CD14-positive monocyte (primary cell): ENCODE measurements at regions not wholly inside any gene's neighbourhood (a gene's known extent, or its start where the extent isn't known, plus 50 kb on each side); places are given as distances from the start of the nearest gene placed in this dataset.

Source experiments
- DNase-seq, 3 donors: peaks; one replicate each; pipeline ENCODE4 v3.0.0-alpha.2; 2011 to 2022
- H2AFZ ChIP-seq: 2 replicates; pipeline ENCODE4 v1.6.0; 2012; ENCODE audit warnings: mild to moderate bottlenecking, low read depth, low read length, inconsistent platforms; ENCODE audit not compliant: insufficient read depth, poor library complexity, severe bottlenecking
- H3K27ac ChIP-seq, 2 donors: 1 replicate in 1 of 2; 2 replicates in 1 of 2; pipeline ENCODE4 v1.5.1; 2012 to 2013; ENCODE audit warnings: low read length in 2 of 2, control low read depth in 1 of 2, inconsistent platforms in 1 of 2, low read depth in 1 of 2, mild to moderate bottlenecking in 1 of 2
- H3K27me3 ChIP-seq, 2 donors: one replicate each; pipeline versions ENCODE4 v1.6.0 to v1.6.1; 2011 to 2013; ENCODE audit warnings: low read length in 2 of 2; ENCODE audit not compliant: control insufficient read depth in 2 of 2, insufficient read depth in 2 of 2
- H3K36me3 ChIP-seq, 2 donors: replicated peaks in 1 of 2; 1 replicate in 1 of 2; 2 replicates in 1 of 2; pipeline versions ENCODE4 v1.5.1 to v1.6.1; 2012 to 2013; ENCODE audit warnings: low read length in 2 of 2, control low read depth in 1 of 2, inconsistent platforms in 1 of 2, mild to moderate bottlenecking in 1 of 2; ENCODE audit not compliant: insufficient read depth in 2 of 2, control insufficient read depth in 1 of 2
- H3K4me1 ChIP-seq, 2 donors: 1 replicate in 1 of 2; 2 replicates in 1 of 2; pipeline versions ENCODE4 v1.5.1 to v1.6.1; 2012 to 2013; ENCODE audit warnings: low read length in 2 of 2, control low read depth in 1 of 2, inconsistent platforms in 1 of 2, mild to moderate bottlenecking in 1 of 2, moderate library complexity in 1 of 2; ENCODE audit not compliant: insufficient read depth in 2 of 2, control insufficient read depth in 1 of 2
- H3K4me2 ChIP-seq: replicated peaks from 2 replicates; pipeline ENCODE3; 2012; ENCODE audit warnings: low read length, moderate library complexity, mild to moderate bottlenecking; ENCODE audit not compliant: poor library complexity, severe bottlenecking; ENCODE audit errors: extremely low read depth
- H3K4me3 ChIP-seq, 3 experiments: fragments of 200-600 bp in 1 of 3; sonication (generic) in 1 of 3; replicated peaks in 1 of 3; 1 replicate in 2 of 3; 2 replicates in 1 of 3; pipeline ENCODE4 v1.5.1; 2011 to 2013; ENCODE audit warnings: low read length in 3 of 3, mild to moderate bottlenecking in 3 of 3, control low read depth in 2 of 3, low read depth in 2 of 3, inconsistent platforms in 1 of 3, moderate library complexity in 1 of 3
- H3K79me2 ChIP-seq: 2 replicates; pipeline ENCODE4 v1.6.0; 2012; ENCODE audit warnings: mild to moderate bottlenecking, control low read depth, inconsistent platforms, low read length, moderate library complexity; ENCODE audit not compliant: insufficient read depth
- H3K9ac ChIP-seq: 2 replicates; pipeline ENCODE4 v1.6.0; 2017; ENCODE audit warnings: low read length, mild to moderate bottlenecking; ENCODE audit not compliant: insufficient read depth, poor library complexity, severe bottlenecking
- H3K9me3 ChIP-seq, 2 donors: replicated peaks in 1 of 2; 1 replicate in 1 of 2; 2 replicates in 1 of 2; pipeline versions ENCODE4 v1.5.1 to v1.6.1; 2012 to 2013; ENCODE audit warnings: low read length in 2 of 2, control low read depth in 1 of 2; ENCODE audit not compliant: control insufficient read depth in 1 of 2, insufficient read depth in 1 of 2
- H4K20me1 ChIP-seq: 2 replicates; pipeline ENCODE4 v1.6.0; 2012; ENCODE audit warnings: mild to moderate bottlenecking, low read length, control low read depth, moderate library complexity; ENCODE audit not compliant: insufficient read depth
- H3K27ac Mint-ChIP-seq, 7 donors: one replicate each; pipeline ENCODE4 v1.8.0; 2020; ENCODE audit warnings: mild to moderate bottlenecking in 7 of 7, mixed read lengths in 7 of 7, moderate library complexity in 6 of 7, inconsistent platforms in 2 of 7
- H3K27me3 Mint-ChIP-seq, 3 donors: one replicate each; pipeline ENCODE4 v1.8.0; 2021 to 2022; ENCODE audit warnings: low read depth in 3 of 3, mild to moderate bottlenecking in 3 of 3, mixed read lengths in 3 of 3, moderate library complexity in 3 of 3, inconsistent platforms in 1 of 3
- H3K36me3 Mint-ChIP-seq, 2 donors: one replicate each; pipeline ENCODE4 v1.8.0; 2020; ENCODE audit warnings: mixed read lengths in 2 of 2, inconsistent platforms in 1 of 2, mild to moderate bottlenecking in 1 of 2
- H3K4me1 Mint-ChIP-seq: one replicate; pipeline ENCODE4 v1.8.0; 2020; ENCODE audit warnings: mild to moderate bottlenecking, mixed read lengths
- H3K4me3 Mint-ChIP-seq, 2 donors: one replicate each; pipeline ENCODE4 v1.8.0; 2020; ENCODE audit warnings: mild to moderate bottlenecking in 2 of 2, mixed read lengths in 2 of 2, moderate library complexity in 1 of 2
- H3K9me3 Mint-ChIP-seq, 7 donors: one replicate each; pipeline ENCODE4 v1.8.0; 2020 to 2022; ENCODE audit warnings: mixed read lengths in 7 of 7, mild to moderate bottlenecking in 6 of 7, moderate library complexity in 6 of 7, inconsistent platforms in 2 of 7
- WGBS: methylation state at CpG from one replicate; pipeline ENCODE4 v1.1.5; 2013; ENCODE audit warnings: missing lambda C conversion rate; ENCODE audit not compliant: insufficient coverage; 5-methylcytosine and 5-hydroxymethylcytosine counted together
- intact Hi-C, 2 donors: fragments of 100-400 bp; cut with micrococcal nuclease; formaldehyde crosslinking; loops; one replicate each; pipeline versions ENCODE4 v1.15.0 to v1.15.1; 2023
- TF ChIP-seq, protein P1 (sequence below): fragments of 200-600 bp; IDR thresholded peaks from one replicate; pipeline ENCODE4 v1.8.0; 2022; ENCODE audit warnings: antibody characterized with exemption, mild to moderate bottlenecking

DNA sequence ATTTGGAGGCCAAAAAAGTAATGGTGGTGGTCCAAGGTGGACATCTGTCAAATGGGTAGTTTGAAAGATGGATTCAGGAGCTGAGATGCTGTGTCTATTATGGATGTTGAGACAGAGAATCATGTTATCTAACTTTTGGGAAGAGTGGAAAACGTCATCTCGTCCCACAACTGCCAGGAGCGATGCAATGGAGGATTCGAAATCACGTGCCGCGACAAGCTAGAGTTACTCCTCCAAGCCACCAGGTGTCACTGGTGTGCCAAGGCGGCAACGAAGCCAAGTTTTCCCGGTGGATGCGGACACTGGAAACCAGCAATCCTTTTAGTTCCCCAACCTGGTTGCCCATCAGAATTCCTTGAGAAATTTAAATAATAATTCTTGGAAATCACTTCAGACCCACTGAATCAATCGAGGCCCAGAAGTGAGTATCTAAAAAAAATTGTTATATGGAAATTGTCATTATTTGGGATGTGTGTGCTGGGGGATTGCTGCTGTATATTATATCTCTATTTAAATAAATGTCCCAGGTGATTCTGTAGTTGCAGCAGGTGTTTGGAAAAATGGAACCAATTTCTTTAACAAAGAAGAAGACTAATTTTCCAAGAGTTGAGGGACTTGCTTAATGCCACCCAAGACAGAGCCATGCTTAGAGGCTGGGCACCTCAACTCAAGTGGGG, 206.1 kb downstream of the HAPSTR1 start:
- Histone ChIP-seq H3K27ac (no peak overlapping the region), H3K4me1 (peaks cover 0 to 14% of the 10 kb centered on the region in 2 donors), H3K79me2 (no peaks in the 10 kb centered on the region), H4K20me1 (no peaks in the 10 kb centered on the region), H2AFZ (no peak overlapping the region), H3K9ac (no peak overlapping the region), H3K36me3 (no peaks in the 10 kb centered on the region), H3K4me2 (no peak overlapping the region), H3K4me3 (no peak overlapping the region), H3K27me3 (no peaks in the 10 kb centered on the region), H3K9me3 (peaks cover 0 to 4% of the 10 kb centered on the region in 2 donors)
- peak overlapping the region in 1 of 2 donors; percentile 33 for H3K4me3 Mint-ChIP-seq
- no peaks in the 10 kb centered on the region for H3K36me3 Mint-ChIP-seq
- peaks cover 2 to 16% (median 8%) of the 10 kb centered on the region in 7 donors for H3K9me3 Mint-ChIP-seq
- 80% methylated on average over 4 of the region's 12 CpGs for WGBS
- intact Hi-C loops = no loop called here
- peaks cover 2 to 4% (median 3%) of the 10 kb centered on the region in 3 donors for H3K27me3 Mint-ChIP-seq
- no peak for DNase-seq
- peaks cover 27% of the 10 kb centered on the region for H3K4me1 Mint-ChIP-seq
- H3K27ac Mint-ChIP-seq = peak overlapping the region in 1 of 7 donors; percentile 45
- TF ChIP-seq, protein P1, sequence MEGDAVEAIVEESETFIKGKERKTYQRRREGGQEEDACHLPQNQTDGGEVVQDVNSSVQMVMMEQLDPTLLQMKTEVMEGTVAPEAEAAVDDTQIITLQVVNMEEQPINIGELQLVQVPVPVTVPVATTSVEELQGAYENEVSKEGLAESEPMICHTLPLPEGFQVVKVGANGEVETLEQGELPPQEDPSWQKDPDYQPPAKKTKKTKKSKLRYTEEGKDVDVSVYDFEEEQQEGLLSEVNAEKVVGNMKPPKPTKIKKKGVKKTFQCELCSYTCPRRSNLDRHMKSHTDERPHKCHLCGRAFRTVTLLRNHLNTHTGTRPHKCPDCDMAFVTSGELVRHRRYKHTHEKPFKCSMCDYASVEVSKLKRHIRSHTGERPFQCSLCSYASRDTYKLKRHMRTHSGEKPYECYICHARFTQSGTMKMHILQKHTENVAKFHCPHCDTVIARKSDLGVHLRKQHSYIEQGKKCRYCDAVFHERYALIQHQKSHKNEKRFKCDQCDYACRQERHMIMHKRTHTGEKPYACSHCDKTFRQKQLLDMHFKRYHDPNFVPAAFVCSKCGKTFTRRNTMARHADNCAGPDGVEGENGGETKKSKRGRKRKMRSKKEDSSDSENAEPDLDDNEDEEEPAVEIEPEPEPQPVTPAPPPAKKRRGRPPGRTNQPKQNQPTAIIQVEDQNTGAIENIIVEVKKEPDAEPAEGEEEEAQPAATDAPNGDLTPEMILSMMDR = peak; percentile 47

DNA sequence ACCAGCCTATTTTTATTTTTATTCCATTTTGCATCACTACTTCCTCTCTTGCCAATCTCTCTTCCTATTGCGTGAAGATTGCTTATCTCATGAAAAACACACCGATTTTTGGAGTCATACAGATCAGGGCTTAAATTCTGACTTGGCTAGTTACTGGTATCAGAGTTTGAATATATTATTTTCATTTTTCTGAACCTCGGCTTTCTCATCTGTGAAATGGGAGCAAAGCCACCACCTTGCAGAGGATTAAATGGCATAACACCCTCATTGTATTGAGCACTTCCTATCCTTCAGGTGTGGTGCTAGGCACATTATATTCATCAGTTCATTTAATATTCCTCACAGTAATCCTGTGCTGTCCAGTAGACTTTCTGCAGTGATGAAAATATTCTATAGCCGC, 208.8 kb downstream of the HAPSTR1 start:
- no peak overlapping the region for H3K9ac ChIP-seq
- H3K4me3 ChIP-seq = no peak overlapping the region
- Mint-ChIP-seq H3K27me3 (peaks cover 0 to 3% (median 3%) of the 10 kb centered on the region in 3 donors), H3K4me1 (peaks cover 41% of the 10 kb centered on the region), H3K4me3 (no peak overlapping the region), H3K9me3 (peaks cover 2 to 17% (median 8%) of the 10 kb centered on the region in 7 donors), H3K27ac (peak overlapping the region; percentile 48 to 86 (median 68)), H3K36me3 (no peaks in the 10 kb centered on the region)
- H4K20me1 ChIP-seq = no peaks in the 10 kb centered on the region
- peak in 2 of 3 donors; percentile 3 to 10 for DNase-seq
- no peak overlapping the region for H3K27ac ChIP-seq
- no peaks in the 10 kb centered on the region for H3K79me2 ChIP-seq
- H3K36me3 ChIP-seq = no peaks in the 10 kb centered on the region
- H3K4me2 ChIP-seq = no peak overlapping the region
- peaks cover 0 to 4% of the 10 kb centered on the region in 2 donors for H3K9me3 ChIP-seq
- WGBS = no CpG with 5 or more reads among the region's 4 CpGs
- intact Hi-C loops = no loop called here
- no peak overlapping the region for H2AFZ ChIP-seq
- peaks cover 0 to 14% of the 10 kb centered on the region in 2 donors for H3K4me1 ChIP-seq
- TF ChIP-seq, protein P1 = no peak
- H3K27me3 ChIP-seq = no peaks in the 10 kb centered on the region
